Sigmoid colon (tissue), 6 donors: ENCODE measurements at regions not wholly inside any gene's neighbourhood (a gene's known extent, or its start where the extent isn't known, plus 50 kb on each side); places are given as distances from the start of the nearest gene placed in this dataset.

Experiments used
- DNase-seq: peaks from one replicate; pipeline ENCODE4 v3.0.0-alpha.2; 2019
- H3K27ac ChIP-seq, 4 donors: fragments of 200-600 bp; sonication (generic); one replicate each; pipeline ENCODE4 v1.5.1; 2016 to 2019; ENCODE audit warnings: mild to moderate bottlenecking in 1 of 4
- H3K27me3 ChIP-seq, 3 donors: fragments of 200-600 bp; sonication (generic); one replicate each; pipeline ENCODE4 v1.5.1; 2019; ENCODE audit warnings: mild to moderate bottlenecking in 1 of 3
- H3K36me3 ChIP-seq, 4 donors: fragments of 200-600 bp; sonication (generic); one replicate each; pipeline ENCODE4 v1.5.1; 2016 to 2019
- H3K4me1 ChIP-seq, 4 donors: fragments of 200-600 bp; sonication (generic); one replicate each; pipeline ENCODE4 v1.5.1; 2017 to 2019
- H3K4me3 ChIP-seq, 4 donors: fragments of 200-600 bp; sonication (generic); one replicate each; pipeline ENCODE4 v1.5.1; 2017 to 2019; ENCODE audit warnings: mild to moderate bottlenecking in 2 of 4, moderate library complexity in 1 of 4
- H3K9me3 ChIP-seq, 4 donors: fragments of 200-600 bp in 3 of 4; sonication (generic) in 3 of 4; one replicate each; pipeline versions ENCODE4 v1.5.1 to v1.6.1; 2013 to 2019
- EP300 ChIP-seq, 4 donors: sonication (generic); formaldehyde crosslinking; IDR thresholded peaks; one replicate each; pipeline ENCODE4 v1.6.1; 2017; ENCODE audit warnings: antibody characterized with exemption in 4 of 4
- POLR2A ChIP-seq, 2 donors: fragments of 450-650 bp; IDR thresholded peaks; one replicate each; pipeline ENCODE4 v1.6.1; 2016; ENCODE audit warnings: antibody characterized with exemption in 2 of 2, mild to moderate bottlenecking in 2 of 2, moderate library complexity in 2 of 2
- POLR2AphosphoS5 ChIP-seq, 4 donors: sonication (generic); formaldehyde crosslinking; IDR thresholded peaks; one replicate each; pipeline ENCODE4 v1.6.1; 2017; ENCODE audit warnings: antibody characterized with exemption in 4 of 4
- WGBS, 2 donors: extraction: QIAGEN DNeasy Blood & Tissue Kit; methylation state at CpG; one replicate each; pipeline ENCODE4 v1.1.7; 2013; 5-methylcytosine and 5-hydroxymethylcytosine counted together
- intact Hi-C: fragments of 100-400 bp; cut with DNase I; formaldehyde crosslinking; loops from one replicate; pipeline ENCODE4 v1.15.1; 2023
- TF ChIP-seq, protein P1 (sequence below), 4 experiments: fragments of 450-650 bp in 3 of 4; fragments of 200-600 bp in 1 of 4; IDR thresholded peaks; one replicate each; pipeline ENCODE4 v1.5.1; 2016 to 2019; ENCODE audit warnings: antibody characterized with exemption in 4 of 4, mild to moderate bottlenecking in 3 of 4, moderate library complexity in 2 of 4
- donor health status: healthy with polysubstance abuse.
- donor health status: healthy.

DNA sequence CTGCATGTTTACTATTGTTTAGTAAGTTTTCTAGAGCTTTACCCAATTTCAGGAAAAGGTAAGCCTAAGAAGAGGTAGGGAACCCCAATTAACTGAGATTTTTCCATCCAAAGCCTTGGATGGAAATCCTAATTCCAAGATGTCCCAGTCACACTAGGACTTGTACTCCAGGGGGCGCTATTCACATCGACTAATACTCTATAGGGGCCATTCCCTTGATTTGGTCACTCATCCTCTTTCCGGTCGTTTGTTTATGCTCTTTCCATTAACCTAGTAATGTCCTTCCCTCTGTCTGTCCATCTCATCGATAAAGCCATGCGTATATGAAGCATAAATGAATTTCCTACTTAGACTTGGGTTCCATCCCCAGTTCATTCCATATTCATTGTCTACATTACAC lies 80.8 kb upstream of the FUCA2 start:
- H3K4me1 ChIP-seq, result peaks cover 0 to 8% (median 0%) of the 10 kb centered on the region in 4 donors
- no peaks in the 10 kb centered on the region for H3K9me3 ChIP-seq
- no peak for TF ChIP-seq POLR2A (IDR thresholded peaks at IDR 0.05)
- TF ChIP-seq, protein P1, sequence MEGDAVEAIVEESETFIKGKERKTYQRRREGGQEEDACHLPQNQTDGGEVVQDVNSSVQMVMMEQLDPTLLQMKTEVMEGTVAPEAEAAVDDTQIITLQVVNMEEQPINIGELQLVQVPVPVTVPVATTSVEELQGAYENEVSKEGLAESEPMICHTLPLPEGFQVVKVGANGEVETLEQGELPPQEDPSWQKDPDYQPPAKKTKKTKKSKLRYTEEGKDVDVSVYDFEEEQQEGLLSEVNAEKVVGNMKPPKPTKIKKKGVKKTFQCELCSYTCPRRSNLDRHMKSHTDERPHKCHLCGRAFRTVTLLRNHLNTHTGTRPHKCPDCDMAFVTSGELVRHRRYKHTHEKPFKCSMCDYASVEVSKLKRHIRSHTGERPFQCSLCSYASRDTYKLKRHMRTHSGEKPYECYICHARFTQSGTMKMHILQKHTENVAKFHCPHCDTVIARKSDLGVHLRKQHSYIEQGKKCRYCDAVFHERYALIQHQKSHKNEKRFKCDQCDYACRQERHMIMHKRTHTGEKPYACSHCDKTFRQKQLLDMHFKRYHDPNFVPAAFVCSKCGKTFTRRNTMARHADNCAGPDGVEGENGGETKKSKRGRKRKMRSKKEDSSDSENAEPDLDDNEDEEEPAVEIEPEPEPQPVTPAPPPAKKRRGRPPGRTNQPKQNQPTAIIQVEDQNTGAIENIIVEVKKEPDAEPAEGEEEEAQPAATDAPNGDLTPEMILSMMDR (IDR thresholded peaks at IDR 0.05), result no peak
- TF ChIP-seq EP300 (IDR thresholded peaks at IDR 0.05), result no peak
- H3K4me3 ChIP-seq, result no peak overlapping the region
- intact Hi-C loops, result no loop called here
- 87 to 92% methylated on average over 6 of the region's 6 CpGs for WGBS, 2 donors
- no peaks in the 10 kb centered on the region for H3K36me3 ChIP-seq
- H3K27me3 ChIP-seq, result no peaks in the 10 kb centered on the region
- DNase-seq, result no peak
- H3K27ac ChIP-seq, result no peak overlapping the region

DNA sequence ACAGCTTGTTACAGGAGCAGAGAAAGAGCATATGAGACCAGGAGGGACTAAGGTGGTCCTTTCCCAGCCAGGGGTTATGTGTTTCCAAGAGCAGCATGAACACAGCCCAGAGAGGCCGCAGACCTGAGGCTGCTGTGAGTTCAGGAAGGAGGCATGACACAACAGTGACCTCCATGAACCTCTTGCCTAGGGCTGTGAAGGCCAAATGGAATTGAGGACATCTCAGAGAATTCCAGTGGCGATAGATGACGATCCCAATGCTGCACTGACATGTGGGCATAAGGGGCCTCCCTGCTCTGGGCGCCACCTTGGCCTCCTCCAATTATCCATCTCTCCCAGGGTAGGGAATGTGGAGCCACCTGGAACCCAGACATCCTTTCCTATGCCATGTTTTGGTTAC lies 79.9 kb upstream of the FUCA2 start:
- Histone ChIP-seq H3K4me1 (peaks cover 0 to 8% (median 0%) of the 10 kb centered on the region in 4 donors), H3K9me3 (no peaks in the 10 kb centered on the region), H3K36me3 (no peaks in the 10 kb centered on the region), H3K27me3 (no peaks in the 10 kb centered on the region), H3K27ac (no peak overlapping the region), H3K4me3 (no peak overlapping the region)
- no peak for DNase-seq
- intact Hi-C loops, result no loop called here
- no peak for TF ChIP-seq POLR2AphosphoS5 (IDR thresholded peaks at IDR 0.05)
- no peak for TF ChIP-seq EP300 (IDR thresholded peaks at IDR 0.05)
- TF ChIP-seq, protein P1 (IDR thresholded peaks at IDR 0.05), result no peak
- no peak for TF ChIP-seq POLR2A (IDR thresholded peaks at IDR 0.05)
- 98 to 99% methylated on average over 4 of the region's 4 CpGs for WGBS, 2 donors

- intact Hi-C loops, result no loop called here
- DNase-seq, result no peak
- TF ChIP-seq, protein P1 (IDR thresholded peaks at IDR 0.05), result no peak
- TF ChIP-seq POLR2AphosphoS5 (IDR thresholded peaks at IDR 0.05) (no peak), POLR2A (IDR thresholded peaks at IDR 0.05) (no peak), EP300 (IDR thresholded peaks at IDR 0.05) (no peak)
- Histone ChIP-seq H3K27ac (no peak overlapping the region), H3K4me1 (no peaks in the 10 kb centered on the region), H3K4me3 (no peak overlapping the region), H3K36me3 (no peaks in the 10 kb centered on the region), H3K9me3 (no peaks in the 10 kb centered on the region), H3K27me3 (no peaks in the 10 kb centered on the region)
- 94 to 97% methylated on average over 4 of the region's 4 CpGs for WGBS, 2 donors
These were observed 77.6 kb upstream of the FUCA2 start for GRCh38 chr6:143589162-143589561.

DNA sequence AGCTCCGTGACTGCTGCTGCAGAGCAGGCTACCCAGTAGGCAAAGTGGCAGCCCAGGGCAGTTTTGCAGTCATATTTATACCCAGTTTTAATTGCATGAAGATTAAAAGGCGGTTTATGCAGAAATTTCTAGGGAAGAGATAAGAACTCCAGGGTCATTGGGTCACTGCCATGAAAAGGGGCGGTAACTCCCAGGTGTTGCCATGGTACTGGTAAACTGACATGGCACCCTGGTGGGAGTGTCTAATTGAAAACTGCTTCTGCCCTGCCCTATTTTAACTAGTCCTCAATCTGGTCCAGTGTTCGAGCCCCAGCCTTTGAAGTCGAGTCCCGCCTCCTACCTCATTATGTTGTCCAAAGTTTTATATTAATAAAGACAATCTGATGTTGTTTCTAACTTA lies 75.0 kb upstream of the FUCA2 start:
- TF ChIP-seq, protein P1 (IDR thresholded peaks at IDR 0.05), result no peak
- TF ChIP-seq POLR2AphosphoS5 (IDR thresholded peaks at IDR 0.05) (no peak), EP300 (IDR thresholded peaks at IDR 0.05) (no peak)
- Histone ChIP-seq H3K27me3 (no peaks in the 10 kb centered on the region), H3K9me3 (no peaks in the 10 kb centered on the region), H3K4me3 (no peak overlapping the region), H3K4me1 (no peaks in the 10 kb centered on the region), H3K36me3 (no peaks in the 10 kb centered on the region), H3K27ac (no peak overlapping the region)
- 83 to 92% methylated on average over 6 of the region's 6 CpGs for WGBS, 2 donors
- intact Hi-C loops, result no loop called here
- DNase-seq, result no peak

DNA sequence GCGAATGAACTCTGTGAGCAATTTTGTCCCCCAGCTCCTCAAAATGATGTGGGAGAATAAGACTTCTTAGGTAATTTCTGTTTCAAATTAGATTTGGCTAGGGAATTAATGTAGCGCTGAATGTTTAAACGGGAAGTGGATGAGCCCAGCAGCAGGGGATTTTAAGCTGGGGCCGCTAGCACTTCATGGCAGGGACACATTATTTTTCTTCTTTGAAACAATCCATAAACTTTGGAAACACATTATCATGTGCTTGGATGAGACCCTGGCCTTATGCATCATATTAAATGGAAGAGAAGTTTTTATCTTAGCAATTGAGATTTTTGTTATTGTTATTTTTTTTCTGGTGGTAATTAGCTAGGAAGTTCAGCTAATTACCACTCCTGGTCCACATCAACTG lies 74.2 kb upstream of the FUCA2 start:
- no peaks in the 10 kb centered on the region for H3K36me3 ChIP-seq
- no peak overlapping the region for H3K4me3 ChIP-seq
- 86 to 97% methylated on average over 4 of the region's 4 CpGs for WGBS, 2 donors
- no peak overlapping the region for H3K27ac ChIP-seq
- H3K4me1 ChIP-seq, result no peaks in the 10 kb centered on the region
- intact Hi-C loops, result no loop called here
- DNase-seq, result no peak
- TF ChIP-seq POLR2AphosphoS5 (IDR thresholded peaks at IDR 0.05), result no peak
- TF ChIP-seq POLR2A (IDR thresholded peaks at IDR 0.05), result no peak
- TF ChIP-seq, protein P1 (IDR thresholded peaks at IDR 0.05), result no peak
- no peak for TF ChIP-seq EP300 (IDR thresholded peaks at IDR 0.05)
- no peaks in the 10 kb centered on the region for H3K27me3 ChIP-seq
- H3K9me3 ChIP-seq, result no peaks in the 10 kb centered on the region
